K562 (cell line): ENCODE measurements at regions not wholly inside any gene's neighbourhood (a gene's known extent, or its start where the extent isn't known, plus 50 kb on each side); places are given as distances from the start of the nearest gene placed in this dataset.

Experiments
- ATAC-seq: fragments of 200-7000 bp; cut with Tn5 transposase; 3 replicates; pipeline ENCODE4 v1.9.1; 2020; ENCODE audit warnings: moderate library complexity
- BruUV-seq: library from RNA; stranded (reverse); fragments of 400-500 nt; replicated peaks from 2 replicates; lab custom pipeline; 2021; lab: Mats Ljungman, UMichigan
- CTCF ChIA-PET: fragments of 300-600 bp; formaldehyde crosslinking; extraction: SDS; loops from one replicate; lab custom pipeline; 2021; ENCODE audit warnings: low intra/inter-chr PET ratio; lab: Yijun Ruan, JAX
- POLR2A ChIA-PET: fragments of 300-600, 350-650 bp; sonication (Branson Sonifier 250); formaldehyde crosslinking; extraction: SDS; loops from one replicate; lab custom pipeline; 2021; ENCODE audit warnings: antibody characterized with exemption, inconsistent platforms; lab: Yijun Ruan, JAX
- DNase-seq, 4 experiments: peaks; one replicate each; pipeline versions ENCODE4 v3.0.0 to v3.0.0-alpha.2; 2011 to 2018; ENCODE audit warnings: low spot score in 3 of 4, mixed read lengths in 3 of 4; ENCODE audit errors: extremely low read depth in 1 of 4
- FAIRE-seq: peaks from 2 replicates; lab custom pipeline; 2011; peaks lifted over from hg19 to GRCh38; lab: Jason Lieb, UNC
- H2AFZ ChIP-seq: 2 replicates; pipeline ENCODE4 v1.6.0; 2011; ENCODE audit warnings: low read depth, low read length, control low read depth, inconsistent platforms
- H3K27ac ChIP-seq: fragments of 200-600 bp; 3 replicates; pipeline ENCODE4 v1.8.0; 2011; ENCODE audit warnings: low read depth, mild to moderate bottlenecking, control low read depth, inconsistent platforms, low read length, moderate library complexity, mixed read lengths; ENCODE audit errors: extremely low read depth
- H3K27me3 ChIP-seq, 2 experiments: fragments of 300-600 bp in 1 of 2; 2 replicates in 1 of 2; 3 replicates in 1 of 2; pipeline versions ENCODE4 v1.6.0 to v1.8.0; 2011; ENCODE audit warnings: inconsistent platforms in 2 of 2, low read length in 2 of 2, mild to moderate bottlenecking in 1 of 2, mixed read lengths in 1 of 2, moderate library complexity in 1 of 2; ENCODE audit not compliant: control insufficient read depth in 2 of 2, insufficient read depth in 2 of 2
- H3K36me3 ChIP-seq: fragments of 300-600 bp; 3 replicates; pipeline ENCODE4 v1.8.0; 2011; ENCODE audit warnings: mild to moderate bottlenecking, low read length, inconsistent platforms; ENCODE audit not compliant: control insufficient read depth, insufficient read depth
- H3K4me1 ChIP-seq, 2 experiments: fragments of 200-600 bp in 1 of 2; replicated peaks in 1 of 2; 2 replicates in 1 of 2; 3 replicates in 1 of 2; pipeline versions ENCODE4 v1.5.1 to v1.8.0; 2011; ENCODE audit warnings: inconsistent platforms in 2 of 2, low read length in 2 of 2, mild to moderate bottlenecking in 1 of 2, mixed read lengths in 1 of 2, moderate library complexity in 1 of 2; ENCODE audit not compliant: control insufficient read depth in 2 of 2, insufficient read depth in 2 of 2
- H3K4me2 ChIP-seq: 2 replicates; pipeline ENCODE4 v1.6.1; 2011; ENCODE audit warnings: low read length, control low read depth, inconsistent platforms, mixed read lengths; ENCODE audit not compliant: insufficient read depth
- H3K4me3 ChIP-seq: fragments of 200-600 bp; sonication (generic), shearing (Covaris generic); 2 replicates; pipeline ENCODE4 v1.5.1; 2016; ENCODE audit warnings: control low read depth, inconsistent platforms
- H3K79me2 ChIP-seq: fragments of 200-600 bp; 3 replicates; pipeline ENCODE4 v1.8.0; 2011; ENCODE audit warnings: low read length, inconsistent platforms; ENCODE audit not compliant: control insufficient read depth, insufficient read depth
- H3K9ac ChIP-seq, 2 experiments: 2 replicates each; pipeline versions ENCODE4 v1.6.0 to v1.6.1; 2011; ENCODE audit warnings: low read depth in 2 of 2, low read length in 2 of 2, control low read depth in 1 of 2, inconsistent platforms in 1 of 2, mild to moderate bottlenecking in 1 of 2, mixed read lengths in 1 of 2; ENCODE audit not compliant: insufficient read depth in 1 of 2
- H3K9me1 ChIP-seq: one replicate; pipeline ENCODE4 v1.6.0; 2011; ENCODE audit warnings: inconsistent platforms, mild to moderate bottlenecking, low read length, moderate library complexity; ENCODE audit not compliant: control insufficient read depth, insufficient read depth
- H3K9me3 ChIP-seq: replicated peaks from 2 replicates; pipeline ENCODE4 v1.5.1; 2011; ENCODE audit warnings: low read depth, low read length, inconsistent platforms; ENCODE audit not compliant: control insufficient read depth, insufficient read depth
- H4K20me1 ChIP-seq: replicated peaks from 2 replicates; pipeline ENCODE4 v1.6.1; 2011; ENCODE audit warnings: low read length, inconsistent platforms, mixed read lengths; ENCODE audit not compliant: control insufficient read depth, insufficient read depth
- CGGBP1 ChIP-seq: fragments of 250-450 bp; sonication (Bioruptor Pico); IDR thresholded peaks from 2 replicates; pipeline ENCODE4 v1.9.0; 2021; ENCODE audit warnings: mild to moderate bottlenecking
- MAFF ChIP-seq: IDR thresholded peaks from 2 replicates; pipeline ENCODE4 v1.6.1; 2012; ENCODE audit warnings: low read length, improper control_type of control experiment
- MAZ ChIP-seq, 2 experiments: fragments of 450-650 bp in 1 of 2; sonication (generic) in 1 of 2; formaldehyde crosslinking; IDR thresholded peaks in 1 of 2; conservative IDR thresholded peaks in 1 of 2; 2 replicates each; pipeline versions ENCODE4 v1.4.0 to v1.5.0; 2020; ENCODE audit warnings: mild to moderate bottlenecking in 1 of 2, missing genetic modification reagents in 1 of 2
- NFATC3 ChIP-seq: fragments of 450-650 bp; IDR thresholded peaks from 2 replicates; pipeline ENCODE4 v1.6.1; 2017; ENCODE audit warnings: mild to moderate bottlenecking
- PTBP1 ChIP-seq: fragments of 200-400 bp; formaldehyde crosslinking; IDR thresholded peaks from 2 replicates; pipeline ENCODE4 v1.6.1; 2017; ENCODE audit warnings: low read depth, low read length
- RBM17 ChIP-seq: fragments of 200-400 bp; formaldehyde crosslinking; IDR thresholded peaks from 2 replicates; pipeline ENCODE4 v1.6.1; 2017; ENCODE audit warnings: low read depth, mild to moderate bottlenecking, low read length, borderline replicate concordance
- SIN3A ChIP-seq, 2 experiments: fragments of 150-350 bp in 1 of 2; IDR thresholded peaks; 2 replicates each; pipeline ENCODE4 v1.6.1; 2011 to 2016; ENCODE audit warnings: borderline replicate concordance in 2 of 2, low read depth in 2 of 2, low read length in 2 of 2, mild to moderate bottlenecking in 2 of 2, moderate library complexity in 2 of 2; ENCODE audit not compliant: control insufficient read depth in 1 of 2
- TAL1 ChIP-seq: fragments of 450-650 bp; IDR thresholded peaks from 2 replicates; pipeline ENCODE4 v1.6.1; 2016; ENCODE audit warnings: mild to moderate bottlenecking
- ZNF217 ChIP-seq: sonication (generic); formaldehyde crosslinking; IDR thresholded peaks from 2 replicates; pipeline ENCODE4 v1.8.0; 2022; ENCODE audit warnings: mild to moderate bottlenecking, missing genetic modification reagents
- WGBS: fragments of 100-300 bp; shearing (Covaris generic); methylation state at CpG from one replicate; pipeline ENCODE4 v1.1.6; 2016; ENCODE audit warnings: low coverage, mixed read lengths; ENCODE audit not compliant: insufficient coverage; ENCODE audit errors: missing lambda C conversion rate; 5-methylcytosine and 5-hydroxymethylcytosine counted together
- in situ Hi-C: fragments of 300-500 bp; cut with MboI; formaldehyde crosslinking; loops from 4 replicates; pipeline ENCODE4 v1.15.0; 2018; ENCODE audit warnings: inconsistent platforms, mixed read lengths
- intact Hi-C: fragments of 100-400 bp; cut with micrococcal nuclease; formaldehyde crosslinking; loops from 2 replicates; pipeline ENCODE4 v1.14.2; 2022

- in situ Hi-C loops (no loop called here), intact Hi-C loops (no loop called here)
- WGBS: 0% methylated on average over 1 of the region's 1 CpG
- no peaks in the 10 kb centered on the region for H3K27me3 ChIP-seq
- FAIRE-seq (no peak), ATAC-seq (no peak), DNase-seq (no peak)
- no peaks in the 10 kb centered on the region for H3K9me3 ChIP-seq
- no peak overlapping the region for H3K9ac ChIP-seq
- no peaks in the 10 kb centered on the region for H4K20me1 ChIP-seq
- TF ChIP-seq MAZ (CRISPR knock-in tag; conservative IDR thresholded peaks at IDR 0.05 in 1 of 2, IDR thresholded peaks at IDR 0.05 in 1 of 2) (no peak), ZNF217 (CRISPR knock-in tag) (no peak), RBM17 (no peak), TAL1 (no peak), NFATC3 (no peak), PTBP1 (no peak)
- ChIA-PET POLR2A (interaction anchor here (1.3 kb wide), 1 partner anchor 9 kb away, joined by 3 read pairs; no protein-coding TSS in a partner anchor), CTCF (no interaction called here)
- H3K4me1 ChIP-seq: no peaks in the 10 kb centered on the region
- no peak overlapping the region for H3K4me2 ChIP-seq
- no peaks in the 10 kb centered on the region for H3K36me3 ChIP-seq
- H2AFZ ChIP-seq: no peak overlapping the region
- H3K79me2 ChIP-seq: no peaks in the 10 kb centered on the region
- no TSS peak for BruUV-seq
- H3K4me3 ChIP-seq: no peak overlapping the region
- H3K9me1 ChIP-seq: no peaks in the 10 kb centered on the region
- H3K27ac ChIP-seq: no peak overlapping the region
Observed at GRCh38 chr14:51500776-51501175, 150.9 kb upstream of the FRMD6 start.

GRCh38 chr14:51501746-51502145, 150.0 kb upstream of the FRMD6 start:
- H3K27ac ChIP-seq: no peak overlapping the region
- intact Hi-C loops (no loop called here), in situ Hi-C loops (no loop called here)
- BruUV-seq: no TSS peak
- no peak overlapping the region for H2AFZ ChIP-seq
- no peak for FAIRE-seq
- no peaks in the 10 kb centered on the region for H3K4me1 ChIP-seq
- H3K4me3 ChIP-seq: no peak overlapping the region
- H3K9me1 ChIP-seq: no peaks in the 10 kb centered on the region
- no peak overlapping the region for H3K9ac ChIP-seq
- H3K36me3 ChIP-seq: no peaks in the 10 kb centered on the region
- ChIA-PET POLR2A (no interaction called here), CTCF (no interaction called here)
- no peaks in the 10 kb centered on the region for H4K20me1 ChIP-seq
- TF ChIP-seq MAFF (no peak), SIN3A (IDR thresholded peaks at IDR 0.05; ENCODE audit: borderline replicate concordance in 2 of 2, control insufficient read depth in 1 of 2, low read depth in 2 of 2, low read length in 2 of 2) (no peak), CGGBP1 (CRISPR knock-in tag) (no peak)
- no peak for ATAC-seq
- no peaks in the 10 kb centered on the region for H3K79me2 ChIP-seq
- H3K4me2 ChIP-seq: no peak overlapping the region
- DNase-seq: no peak
- no peaks in the 10 kb centered on the region for H3K9me3 ChIP-seq
- no peaks in the 10 kb centered on the region for H3K27me3 ChIP-seq
